Neutrophil (primary cell): ENCODE measurements at regions not wholly inside any gene's neighbourhood (a gene's known extent, or its start where the extent isn't known, plus 50 kb on each side); places are given as distances from the start of the nearest gene placed in this dataset.
A peak's percentile ranks its signal among the peaks of the same experiment; 100 is the strongest.

Experiments used
- H3K27ac ChIP-seq: fragments of 200-600 bp; sonication (generic); 2 replicates; pipeline ENCODE4 v1.5.1; 2016; ENCODE audit warnings: mild to moderate bottlenecking, moderate library complexity
- H3K27me3 ChIP-seq: fragments of 200-600 bp; sonication (generic); 2 replicates; pipeline ENCODE4 v1.6.0; 2016; ENCODE audit warnings: mild to moderate bottlenecking
- H3K36me3 ChIP-seq: fragments of 200-600 bp; sonication (generic); 2 replicates; pipeline ENCODE4 v1.5.1; 2017
- H3K4me1 ChIP-seq, 2 experiments: fragments of 200-600 bp in 1 of 2; sonication (generic) in 1 of 2; 1 replicate in 1 of 2; 2 replicates in 1 of 2; pipeline versions ENCODE4 v1.5.1 to v1.6.1; 2013 to 2016; ENCODE audit warnings: low read depth in 1 of 2, low read length in 1 of 2, mild to moderate bottlenecking in 1 of 2, moderate library complexity in 1 of 2; ENCODE audit not compliant: control insufficient read depth in 1 of 2, insufficient read depth in 1 of 2
- H3K4me3 ChIP-seq, 2 experiments: fragments of 200-600 bp in 1 of 2; sonication (generic) in 1 of 2; 1 replicate in 1 of 2; 2 replicates in 1 of 2; pipeline ENCODE4 v1.5.1; 2013 to 2016; ENCODE audit warnings: low read depth in 1 of 2, low read length in 1 of 2, mild to moderate bottlenecking in 1 of 2, moderate library complexity in 1 of 2
- H3K9me3 ChIP-seq: fragments of 200-600 bp; sonication (generic); 2 replicates; pipeline ENCODE4 v1.5.1; 2016
- CTCF ChIP-seq: fragments of 200-600 bp; sonication (generic); IDR thresholded peaks from 2 replicates; pipeline ENCODE4 v1.5.1; 2016; ENCODE audit warnings: antibody characterized with exemption

- Histone ChIP-seq H3K36me3 (no peaks in the 10 kb centered on the region), H3K4me1 (no peaks in the 10 kb centered on the region), H3K27ac (no peak overlapping the region), H3K9me3 (no peaks in the 10 kb centered on the region), H3K27me3 (no peaks in the 10 kb centered on the region), H3K4me3 (no peak overlapping the region)
- TF ChIP-seq CTCF = no peak
These were observed 60.8 kb upstream of the TANC2 start for GRCh38 chr17:62905233-62905632.

- H3K27me3 ChIP-seq = no peaks in the 10 kb centered on the region
- H3K4me3 ChIP-seq = no peak overlapping the region
- no peak for TF ChIP-seq CTCF
- no peak overlapping the region for H3K27ac ChIP-seq
- no peaks in the 10 kb centered on the region for H3K9me3 ChIP-seq
- no peaks in the 10 kb centered on the region for H3K36me3 ChIP-seq
- peaks cover 0 to 4% of the 10 kb centered on the region in 2 experiments for H3K4me1 ChIP-seq
These were observed 63.4 kb upstream of the TANC2 start for GRCh38 chr17:62902531-62903220.

- Histone ChIP-seq H3K27ac (no peak overlapping the region), H3K4me1 (peaks cover 4 to 10% of the 10 kb centered on the region in 2 experiments), H3K27me3 (no peaks in the 10 kb centered on the region), H3K4me3 (no peak overlapping the region), H3K9me3 (no peaks in the 10 kb centered on the region), H3K36me3 (no peaks in the 10 kb centered on the region)
- TF ChIP-seq CTCF = no peak
These were observed 64.5 kb upstream of the TANC2 start for GRCh38 chr17:62901544-62901943.

- H3K27me3 ChIP-seq = no peaks in the 10 kb centered on the region
- H3K36me3 ChIP-seq = no peaks in the 10 kb centered on the region
- H3K9me3 ChIP-seq = no peaks in the 10 kb centered on the region
- H3K4me1 ChIP-seq = peaks cover 18 to 24% of the 10 kb centered on the region in 2 experiments
- no peak for TF ChIP-seq CTCF
- no peak overlapping the region for H3K4me3 ChIP-seq
- no peak overlapping the region for H3K27ac ChIP-seq
These were observed 65.9 kb upstream of the TANC2 start for GRCh38 chr17:62900096-62900495.

GRCh38 chr17:62899361-62899760, 66.7 kb upstream of the TANC2 start:
- Histone ChIP-seq H3K36me3 (no peaks in the 10 kb centered on the region), H3K27ac (peak overlapping the region; percentile 30), H3K9me3 (no peaks in the 10 kb centered on the region), H3K4me1 (peaks cover 26 to 32% of the 10 kb centered on the region in 2 experiments), H3K4me3 (no peak overlapping the region), H3K27me3 (no peaks in the 10 kb centered on the region)
- no peak for TF ChIP-seq CTCF
